Upper lobe of right lung (tissue), 1 donor: ENCODE measurements at regions not wholly inside any gene's neighbourhood (a gene's known extent, or its start where the extent isn't known, plus 50 kb on each side); places are given as distances from the start of the nearest gene placed in this dataset.

ENCODE experiments used
- ATAC-seq: fragments of 200-7000 bp; cut with Tn5 transposase; one replicate; pipeline ENCODE4 v1.9.1; 2020; ENCODE audit warnings: mild to moderate bottlenecking, moderate library complexity
- DNase-seq: peaks from one replicate; pipeline ENCODE4 v3.0.0-alpha.2; 2020
- H3K27ac ChIP-seq: fragments of 200-600 bp; one replicate; pipeline ENCODE4 v1.8.0; 2022
- H3K27me3 ChIP-seq: fragments of 200-600 bp; one replicate; pipeline ENCODE4 v1.8.0; 2022; ENCODE audit warnings: mild to moderate bottlenecking
- H3K36me3 ChIP-seq: fragments of 200-600 bp; one replicate; pipeline ENCODE4 v1.8.0; 2022
- H3K4me1 ChIP-seq: fragments of 200-600 bp; one replicate; pipeline ENCODE4 v1.8.0; 2022
- H3K4me3 ChIP-seq: fragments of 200-600 bp; one replicate; pipeline ENCODE4 v1.8.0; 2022; ENCODE audit warnings: mild to moderate bottlenecking
- H3K9me3 ChIP-seq: fragments of 200-600 bp; one replicate; pipeline ENCODE4 v1.8.0; 2022
- CTCF ChIP-seq: fragments of 200-600 bp; IDR thresholded peaks from one replicate; pipeline ENCODE4 v1.8.0; 2022; ENCODE audit warnings: antibody characterized with exemption
- intact Hi-C: fragments of 100-400 bp; cut with DNase I; formaldehyde crosslinking; loops from one replicate; pipeline ENCODE4 v1.11.0; 2022
- donor health status: DM: no; HTN: yes; CAD: no; lungs with severe emphysema.

GRCh38 chr5:120765189-120765588 lies 301.1 kb downstream of the PRR16 start:
- Histone ChIP-seq H3K4me1 (no peaks in the 10 kb centered on the region), H3K9me3 (no peaks in the 10 kb centered on the region), H3K27ac (no peak overlapping the region), H3K27me3 (no peaks in the 10 kb centered on the region), H3K36me3 (no peaks in the 10 kb centered on the region), H3K4me3 (no peak overlapping the region)
- ATAC-seq = no peak
- TF ChIP-seq CTCF = no peak
- intact Hi-C loops = no loop called here
- DNase-seq = no peak

DNA sequence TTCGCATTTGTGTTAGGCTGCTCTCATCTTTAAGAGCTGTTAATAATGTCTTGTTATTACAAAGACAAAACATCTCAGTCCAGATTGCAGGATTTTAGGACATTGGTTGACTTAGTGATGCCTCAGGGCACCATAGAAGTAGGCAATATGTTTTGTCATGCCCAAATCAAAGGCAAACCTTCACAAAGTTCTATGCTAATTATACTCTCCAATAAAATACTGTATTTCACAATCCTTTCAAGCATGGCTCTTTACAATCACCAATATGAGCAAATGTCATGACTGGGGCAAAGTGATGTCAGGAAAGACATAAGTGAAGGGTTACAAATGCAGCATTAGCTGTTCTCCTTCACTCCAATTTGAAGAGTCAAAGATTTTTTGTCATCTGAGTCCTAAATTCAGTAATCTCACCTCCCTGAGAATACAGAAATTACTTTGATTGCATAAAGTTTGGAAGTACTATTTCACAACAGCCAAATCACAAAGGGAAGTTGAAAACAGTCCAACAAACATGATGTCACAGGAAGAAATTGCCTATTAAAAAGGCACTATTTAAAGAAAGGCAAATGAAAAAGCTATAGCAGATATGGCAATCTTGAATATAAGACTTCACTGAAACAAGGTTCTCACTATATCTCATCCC lies 303.2 kb downstream of the PRR16 start:
- Histone ChIP-seq H3K36me3 (no peaks in the 10 kb centered on the region), H3K4me1 (no peaks in the 10 kb centered on the region), H3K9me3 (no peaks in the 10 kb centered on the region), H3K27me3 (no peaks in the 10 kb centered on the region), H3K4me3 (no peak overlapping the region), H3K27ac (no peak overlapping the region)
- intact Hi-C loops = no loop called here
- DNase-seq (no peak), ATAC-seq (no peak)
- TF ChIP-seq CTCF = no peak

DNA sequence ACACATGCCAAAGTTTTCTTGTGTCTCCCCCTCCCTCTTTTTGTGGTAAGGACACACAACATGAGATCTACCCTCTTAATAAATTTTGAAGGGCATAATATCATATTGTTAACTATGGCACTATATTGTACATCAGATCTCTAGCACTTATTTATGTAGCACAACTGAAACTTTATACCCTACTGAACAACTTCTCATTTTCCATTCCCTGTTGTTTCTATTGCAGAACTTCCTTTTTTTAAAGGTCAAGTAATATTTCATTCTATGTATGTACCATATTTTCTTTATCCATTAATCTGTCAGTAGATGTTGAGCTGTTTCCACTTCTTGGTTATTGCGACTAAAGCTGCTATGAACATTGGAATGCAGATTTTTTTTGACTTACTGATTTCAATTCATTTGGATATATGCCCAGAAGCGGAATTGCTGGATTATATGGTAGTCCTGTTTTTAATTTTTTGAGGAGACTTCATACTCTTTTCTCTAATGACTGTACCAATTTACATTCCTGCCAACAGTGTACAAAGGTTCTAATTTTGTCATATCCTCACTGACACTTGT lies 305.3 kb downstream of the PRR16 start:
- Histone ChIP-seq H3K4me3 (no peak overlapping the region), H3K27me3 (no peaks in the 10 kb centered on the region), H3K36me3 (no peaks in the 10 kb centered on the region), H3K9me3 (no peaks in the 10 kb centered on the region), H3K4me1 (no peaks in the 10 kb centered on the region), H3K27ac (no peak overlapping the region)
- no peak for ATAC-seq
- TF ChIP-seq CTCF = no peak
- intact Hi-C loops = no loop called here
- DNase-seq = no peak

DNA sequence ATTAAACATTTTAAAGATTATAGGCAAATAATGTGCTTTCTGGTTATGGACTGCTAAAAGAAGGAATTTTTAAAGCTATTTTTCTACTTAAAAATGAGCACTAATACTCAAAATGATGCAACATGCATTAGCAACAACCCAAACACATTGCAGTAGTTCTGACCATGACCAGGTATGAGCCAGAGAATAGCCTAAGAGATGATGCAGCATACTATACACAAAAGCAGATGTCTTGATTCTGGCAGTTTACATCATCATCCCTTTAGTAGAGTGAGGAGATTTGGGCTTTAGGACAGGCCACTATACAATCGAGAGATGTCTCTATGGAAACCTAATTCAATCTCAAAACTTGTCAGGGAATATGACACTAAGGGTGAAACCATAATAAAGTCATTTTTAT lies 307.1 kb downstream of the PRR16 start:
- H3K27ac ChIP-seq = no peak overlapping the region
- H3K4me3 ChIP-seq = no peak overlapping the region
- no peaks in the 10 kb centered on the region for H3K27me3 ChIP-seq
- no peak for ATAC-seq
- TF ChIP-seq CTCF = no peak
- DNase-seq = no peak
- no peaks in the 10 kb centered on the region for H3K36me3 ChIP-seq
- intact Hi-C loops = no loop called here
- H3K4me1 ChIP-seq = no peaks in the 10 kb centered on the region
- no peaks in the 10 kb centered on the region for H3K9me3 ChIP-seq

- H3K27ac ChIP-seq = no peak overlapping the region
- H3K4me1 ChIP-seq = no peaks in the 10 kb centered on the region
- intact Hi-C loops = no loop called here
- DNase-seq (no peak), ATAC-seq (no peak)
- no peaks in the 10 kb centered on the region for H3K27me3 ChIP-seq
- H3K4me3 ChIP-seq = peak overlapping the region; percentile 2
- H3K9me3 ChIP-seq = no peaks in the 10 kb centered on the region
- H3K36me3 ChIP-seq = no peaks in the 10 kb centered on the region
- TF ChIP-seq CTCF = no peak
Measured at GRCh38 chr5:120778491-120779484, 314.7 kb downstream of the PRR16 start.
